ENCODE measurements at regions not wholly inside any gene's neighbourhood (a gene's known extent, or its start where the extent isn't known, plus 50 kb on each side); places are given as distances from the start of the nearest gene placed in this dataset.

DNA sequence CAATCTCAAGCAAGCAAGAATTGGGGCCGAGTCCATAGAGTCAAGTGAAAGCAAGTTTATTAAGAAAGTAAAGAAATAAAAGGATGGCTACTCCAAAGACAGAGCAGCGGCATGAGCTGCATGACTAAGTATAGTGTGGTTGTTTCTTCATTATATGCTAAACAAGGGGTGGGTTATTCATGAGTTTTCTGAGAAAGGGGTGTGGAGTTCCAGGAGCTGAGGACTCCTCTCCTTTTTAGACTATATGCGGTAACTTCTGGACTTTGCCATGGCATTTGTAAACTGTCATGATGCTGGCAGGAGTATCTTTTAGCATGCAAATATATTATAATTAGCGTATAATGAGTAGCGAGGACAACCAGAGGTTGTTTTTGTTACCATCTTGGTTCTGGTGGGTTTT, 819.9 kb downstream of the KCNJ2 start:
- ChIA-PET POLR2A (no interaction called here), CTCF (no interaction called here)
- FAIRE-seq (no peak), DNase-seq (ENCODE audit: low read depth in 1 of 2, low spot score in 1 of 2) (no peak), ATAC-seq (no peak)
- TF ChIP-seq ZC3H11A (IDR thresholded peaks at IDR 0.05) (no peak), HEYL (CRISPR knock-in tag; IDR thresholded peaks at IDR 0.05) (no peak), PHF8 (IDR thresholded peaks at IDR 0.05; ENCODE audit: borderline replicate concordance, low read depth) (no peak), FOSB (CRISPR knock-in tag; IDR thresholded peaks at IDR 0.05) (no peak)
- H3K4me2 ChIP-seq: no peak overlapping the region
- H3K4me1 ChIP-seq: no peaks in the 10 kb centered on the region
- H3K27ac ChIP-seq: no peak overlapping the region
- no peak overlapping the region for H3K4me3 ChIP-seq
- 38% methylated on average over 5 of the region's 5 CpGs for WGBS (ENCODE audit: missing lambda C conversion rate)
- peaks cover 15% of the 10 kb centered on the region; the same call in 2 of the 3 replicates for H3K9me3 ChIP-seq

DNA sequence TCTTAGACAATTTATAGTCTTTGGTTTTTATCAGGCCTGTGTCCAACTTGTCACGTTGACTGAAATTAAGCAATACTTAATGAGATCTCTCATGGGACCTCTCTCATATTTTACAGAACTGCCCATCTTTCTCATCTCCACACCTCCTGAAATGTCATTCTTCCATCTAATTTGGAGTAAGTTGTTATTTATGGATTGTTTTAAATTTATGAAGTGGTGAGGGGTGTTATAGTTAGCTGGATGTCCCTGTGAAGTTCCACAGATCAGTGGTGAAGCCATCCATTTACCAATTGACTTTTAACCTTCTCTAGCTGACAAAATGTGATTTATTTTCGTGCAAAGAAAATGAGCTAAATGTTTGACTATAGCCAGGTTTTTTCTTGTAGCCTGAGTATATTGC, 824.9 kb downstream of the KCNJ2 start:
- TF ChIP-seq ZNF302 (CRISPR knock-in tag; IDR thresholded peaks at IDR 0.05): no peak
- TF ChIP-seq, protein P1, sequence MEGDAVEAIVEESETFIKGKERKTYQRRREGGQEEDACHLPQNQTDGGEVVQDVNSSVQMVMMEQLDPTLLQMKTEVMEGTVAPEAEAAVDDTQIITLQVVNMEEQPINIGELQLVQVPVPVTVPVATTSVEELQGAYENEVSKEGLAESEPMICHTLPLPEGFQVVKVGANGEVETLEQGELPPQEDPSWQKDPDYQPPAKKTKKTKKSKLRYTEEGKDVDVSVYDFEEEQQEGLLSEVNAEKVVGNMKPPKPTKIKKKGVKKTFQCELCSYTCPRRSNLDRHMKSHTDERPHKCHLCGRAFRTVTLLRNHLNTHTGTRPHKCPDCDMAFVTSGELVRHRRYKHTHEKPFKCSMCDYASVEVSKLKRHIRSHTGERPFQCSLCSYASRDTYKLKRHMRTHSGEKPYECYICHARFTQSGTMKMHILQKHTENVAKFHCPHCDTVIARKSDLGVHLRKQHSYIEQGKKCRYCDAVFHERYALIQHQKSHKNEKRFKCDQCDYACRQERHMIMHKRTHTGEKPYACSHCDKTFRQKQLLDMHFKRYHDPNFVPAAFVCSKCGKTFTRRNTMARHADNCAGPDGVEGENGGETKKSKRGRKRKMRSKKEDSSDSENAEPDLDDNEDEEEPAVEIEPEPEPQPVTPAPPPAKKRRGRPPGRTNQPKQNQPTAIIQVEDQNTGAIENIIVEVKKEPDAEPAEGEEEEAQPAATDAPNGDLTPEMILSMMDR (IDR thresholded peaks at IDR 0.05): no peak
- no peak for TF ChIP-seq RAD21 (conservative IDR thresholded peaks at IDR 0.05 in 1 of 2, IDR thresholded peaks at IDR 0.05 in 1 of 2)
- TF ChIP-seq HES2 (IDR thresholded peaks at IDR 0.05): no peak
- no peak for TF ChIP-seq RCOR1 (IDR thresholded peaks at IDR 0.05; ENCODE audit: low read depth, low read length)
- TF ChIP-seq FOSL2 (IDR thresholded peaks at IDR 0.05): no peak
- TF ChIP-seq FOSL2 (CRISPR knock-in tag; IDR thresholded peaks at IDR 0.05): no peak
- no peak for TF ChIP-seq PHF8 (IDR thresholded peaks at IDR 0.05; ENCODE audit: borderline replicate concordance, low read depth)
- TF ChIP-seq HMGXB4 (CRISPR knock-in tag; IDR thresholded peaks at IDR 0.05; ENCODE audit: borderline replicate concordance): no peak
- TF ChIP-seq MYC (IDR thresholded peaks at IDR 0.05; ENCODE audit: borderline replicate concordance, low read length): no peak
- no peak for TF ChIP-seq ESRRA (IDR thresholded peaks at IDR 0.05; ENCODE audit: borderline replicate concordance, low read length)
- TF ChIP-seq TP53 (CRISPR knock-in tag; IDR thresholded peaks at IDR 0.05): no peak
- peaks cover 5% of the 10 kb centered on the region; the same call in 1 of the 3 replicates for H3K9me3 ChIP-seq
- no peak overlapping the region for H3K4me3 ChIP-seq
- no peaks in the 10 kb centered on the region for H3K4me1 ChIP-seq
- H3K27ac ChIP-seq: no peak overlapping the region
- no peak for ATAC-seq
- DNase-seq (ENCODE audit: low read depth in 1 of 2, low spot score in 1 of 2): no peak
- 6% methylated on average over 2 of the region's 2 CpGs for WGBS (ENCODE audit: missing lambda C conversion rate)
- ChIA-PET POLR2A (no interaction called here), CTCF (no interaction called here)
- H3K4me2 ChIP-seq: no peak overlapping the region
- no peak for FAIRE-seq

GRCh38 chr17:70995997-70996396, 826.7 kb downstream of the KCNJ2 start:
- H3K4me3 ChIP-seq: no peak overlapping the region
- FAIRE-seq (no peak), ATAC-seq (no peak), DNase-seq (ENCODE audit: low read depth in 1 of 2, low spot score in 1 of 2) (no peak)
- no peaks in the 10 kb centered on the region for H3K4me1 ChIP-seq
- no peak overlapping the region for H3K4me2 ChIP-seq
- CTCF ChIA-PET: interaction anchor here (0.8 kb wide), 1 partner anchor 50 kb away, joined by 3 read pairs; no protein-coding TSS in a partner anchor
- H3K27ac ChIP-seq: no peak overlapping the region
- POLR2A ChIA-PET: no interaction called here
- no peak for TF ChIP-seq ZC3H11A (IDR thresholded peaks at IDR 0.05)
- no peak for TF ChIP-seq RCOR1 (IDR thresholded peaks at IDR 0.05; ENCODE audit: low read depth, low read length)
- no peak for TF ChIP-seq HEYL (CRISPR knock-in tag; IDR thresholded peaks at IDR 0.05)
- no peak for TF ChIP-seq HDAC2 (IDR thresholded peaks at IDR 0.05)
- no peak for TF ChIP-seq TFCP2L1 (CRISPR knock-in tag; IDR thresholded peaks at IDR 0.05)
- no peak for TF ChIP-seq CHD4 (IDR thresholded peaks at IDR 0.05; ENCODE audit: borderline replicate concordance)
- no peak for TF ChIP-seq HES2 (IDR thresholded peaks at IDR 0.05)
- TF ChIP-seq, protein P1 (IDR thresholded peaks at IDR 0.05): no peak
- TF ChIP-seq EP300 (IDR thresholded peaks at IDR 0.05): no peak
- TF ChIP-seq EHF (CRISPR knock-in tag; IDR thresholded peaks at IDR 0.05): no peak
- TF ChIP-seq, protein P2, sequence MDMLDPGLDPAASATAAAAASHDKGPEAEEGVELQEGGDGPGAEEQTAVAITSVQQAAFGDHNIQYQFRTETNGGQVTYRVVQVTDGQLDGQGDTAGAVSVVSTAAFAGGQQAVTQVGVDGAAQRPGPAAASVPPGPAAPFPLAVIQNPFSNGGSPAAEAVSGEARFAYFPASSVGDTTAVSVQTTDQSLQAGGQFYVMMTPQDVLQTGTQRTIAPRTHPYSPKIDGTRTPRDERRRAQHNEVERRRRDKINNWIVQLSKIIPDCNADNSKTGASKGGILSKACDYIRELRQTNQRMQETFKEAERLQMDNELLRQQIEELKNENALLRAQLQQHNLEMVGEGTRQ (IDR thresholded peaks at IDR 0.05): no peak
- no peak for TF ChIP-seq TP53 (CRISPR knock-in tag; IDR thresholded peaks at IDR 0.05)
- TF ChIP-seq MAZ (IDR thresholded peaks at IDR 0.05; ENCODE audit: borderline replicate concordance, low read depth, low read length): no peak
- TF ChIP-seq RFX5 (IDR thresholded peaks at IDR 0.05): no peak
- TF ChIP-seq NFE2L2 (conservative IDR thresholded peaks at IDR 0.05; ENCODE audit: low read length): no peak
- TF ChIP-seq KDM1A (IDR thresholded peaks at IDR 0.05; ENCODE audit: low read depth): no peak
- 0 out of 3 replicates have a peak, but pooled peaks cover under 1% of the 10 kb centered on the region for H3K9me3 ChIP-seq
